SK-N-MC (cell line): ENCODE measurements at regions not wholly inside any gene's neighbourhood (a gene's known extent, or its start where the extent isn't known, plus 50 kb on each side); places are given as distances from the start of the nearest gene placed in this dataset.

ENCODE experiments used
- EZH2 ChIP-seq: fragments of 200-600 bp; sonication (generic); IDR thresholded peaks from one replicate; pipeline ENCODE4 v1.6.1; 2017; ENCODE audit warnings: antibody characterized with exemption
- FOXP2 ChIP-seq: optimal IDR thresholded peaks from 2 replicates; pipeline ENCODE3; 2011; ENCODE audit warnings: mild to moderate bottlenecking, moderate library complexity; ENCODE audit not compliant: insufficient read depth; ENCODE audit errors: extremely low read length, control extremely low read depth
- POLR2AphosphoS5 ChIP-seq: IDR thresholded peaks from 2 replicates; pipeline ENCODE4 v1.6.1; 2012; ENCODE audit warnings: mild to moderate bottlenecking, low read depth, low read length, borderline replicate concordance

- no peak for TF ChIP-seq POLR2AphosphoS5
- TF ChIP-seq EZH2, result no peak
- no peak for TF ChIP-seq FOXP2
Observed at GRCh38 chr14:93859957-93860356, 67.2 kb upstream of the FAM181A start.
